ENCODE measurements at regions not wholly inside any gene's neighbourhood (a gene's known extent, or its start where the extent isn't known, plus 50 kb on each side); places are given as distances from the start of the nearest gene placed in this dataset.
A peak's percentile ranks its signal among the peaks of the same experiment; 100 is the strongest.
"Not testable (repeated sequence)": the region's sequence is repeated elsewhere in the genome, so short reads cannot be mapped to it uniquely, and the experiment has no call there.

GRCh38 chr4:38442073-38442788 lies 221.8 kb upstream of the KLF3 start:
- no peak for DNase-seq

DNA sequence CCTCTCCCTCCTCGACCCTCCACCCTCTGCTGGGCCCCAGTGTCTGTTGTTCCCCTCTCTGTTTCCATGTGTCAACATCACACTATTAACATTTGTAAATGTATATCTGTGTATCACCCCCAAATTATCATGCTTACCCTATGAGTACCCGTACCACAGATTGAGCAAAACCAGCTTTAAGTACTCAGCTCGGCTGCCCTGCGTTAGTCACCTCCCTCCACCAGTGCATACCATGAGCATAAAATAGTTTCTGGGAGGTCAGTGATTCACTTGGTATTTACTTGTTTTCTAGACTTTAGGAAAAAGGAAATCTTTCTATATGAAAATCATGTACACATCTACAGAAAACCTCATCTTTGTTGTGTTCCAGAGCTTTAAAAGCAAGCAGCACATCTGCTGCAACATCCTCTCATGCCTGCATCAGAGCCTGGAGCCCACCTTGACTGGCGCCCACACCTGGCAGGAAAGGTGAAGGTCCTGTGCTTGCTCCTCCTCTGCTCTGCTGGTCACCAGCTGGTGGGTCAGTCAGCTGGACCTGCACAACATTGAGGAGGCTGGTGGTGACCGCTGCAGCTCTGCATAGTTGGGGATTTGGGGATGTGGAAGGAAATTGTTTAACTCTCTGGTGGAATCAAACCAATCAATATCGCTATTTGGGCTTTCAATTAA lies 214.4 kb upstream of the KLF3 start:
- no peak for DNase-seq

DNA sequence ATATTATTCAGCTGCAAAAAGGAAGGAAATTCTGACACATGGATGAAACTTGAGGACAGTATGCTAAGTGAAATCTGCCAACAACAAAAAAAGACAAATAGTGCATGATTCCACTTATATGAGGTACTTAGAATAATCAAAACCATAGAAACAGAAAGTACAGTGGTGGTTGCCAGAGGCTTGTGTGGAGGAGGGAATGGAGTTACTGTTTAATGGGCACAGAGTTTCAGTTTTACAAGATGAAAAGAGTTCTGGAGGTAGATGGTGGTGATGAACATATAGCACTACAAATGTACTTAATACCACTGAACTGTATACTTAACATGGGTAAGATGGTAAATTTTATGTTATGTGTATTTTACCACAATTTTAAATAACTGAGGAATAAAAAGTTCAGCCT lies 212.0 kb upstream of the KLF3 start:
- peak; percentile 52 for DNase-seq

GRCh38 chr4:38452542-38452941 lies 211.5 kb upstream of the KLF3 start:
- no peak for DNase-seq

DNA sequence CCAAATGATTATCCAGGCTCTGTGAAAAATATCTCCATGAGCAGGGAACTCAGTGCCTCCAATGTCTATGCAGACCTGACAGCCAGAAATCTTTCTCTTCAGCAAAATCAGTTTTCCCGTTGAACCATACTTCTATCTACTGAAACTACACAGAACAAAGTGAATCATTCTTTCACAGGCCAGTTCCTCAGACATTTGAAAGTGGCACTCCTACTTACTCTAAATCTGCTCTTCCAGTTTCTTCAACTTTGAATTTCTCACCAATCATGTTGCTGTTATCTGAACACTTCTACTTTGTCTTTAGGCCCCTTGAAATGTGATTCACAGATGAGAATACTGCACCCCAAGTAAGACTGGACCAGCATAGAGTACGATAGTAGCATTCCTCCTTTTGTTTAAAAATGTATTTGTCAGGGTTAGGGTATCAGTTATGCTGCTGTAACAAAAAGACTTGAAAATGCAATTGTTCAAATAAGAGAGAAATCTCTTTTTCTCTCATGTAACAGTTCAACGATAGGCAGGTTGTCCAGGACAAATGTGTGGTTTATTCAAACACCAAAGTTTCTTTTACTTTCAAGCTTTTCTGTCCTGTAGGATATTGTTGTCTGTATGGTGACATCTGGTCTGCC lies 210.6 kb upstream of the KLF3 start:
- DNase-seq = peak; percentile 20

DNA sequence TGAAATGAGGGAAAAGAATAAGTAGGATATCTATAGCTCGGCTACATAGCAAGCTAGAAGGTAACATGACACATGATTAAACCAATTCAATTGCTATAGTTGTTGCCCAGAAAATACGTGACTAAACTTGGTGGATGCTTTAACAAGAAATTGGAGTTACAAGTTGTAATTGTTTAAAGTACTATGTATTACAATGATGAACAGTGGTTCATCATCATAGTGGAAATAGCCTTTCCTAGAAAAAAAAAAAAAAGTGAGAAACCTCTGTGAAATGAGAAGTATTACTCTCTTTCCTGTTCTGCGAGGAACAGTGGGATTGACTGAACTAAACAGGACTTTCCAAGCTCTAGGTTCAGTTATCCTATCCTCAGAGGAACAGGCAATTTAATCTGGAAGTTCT lies 209.7 kb upstream of the KLF3 start:
- DNase-seq = no peak

DNA sequence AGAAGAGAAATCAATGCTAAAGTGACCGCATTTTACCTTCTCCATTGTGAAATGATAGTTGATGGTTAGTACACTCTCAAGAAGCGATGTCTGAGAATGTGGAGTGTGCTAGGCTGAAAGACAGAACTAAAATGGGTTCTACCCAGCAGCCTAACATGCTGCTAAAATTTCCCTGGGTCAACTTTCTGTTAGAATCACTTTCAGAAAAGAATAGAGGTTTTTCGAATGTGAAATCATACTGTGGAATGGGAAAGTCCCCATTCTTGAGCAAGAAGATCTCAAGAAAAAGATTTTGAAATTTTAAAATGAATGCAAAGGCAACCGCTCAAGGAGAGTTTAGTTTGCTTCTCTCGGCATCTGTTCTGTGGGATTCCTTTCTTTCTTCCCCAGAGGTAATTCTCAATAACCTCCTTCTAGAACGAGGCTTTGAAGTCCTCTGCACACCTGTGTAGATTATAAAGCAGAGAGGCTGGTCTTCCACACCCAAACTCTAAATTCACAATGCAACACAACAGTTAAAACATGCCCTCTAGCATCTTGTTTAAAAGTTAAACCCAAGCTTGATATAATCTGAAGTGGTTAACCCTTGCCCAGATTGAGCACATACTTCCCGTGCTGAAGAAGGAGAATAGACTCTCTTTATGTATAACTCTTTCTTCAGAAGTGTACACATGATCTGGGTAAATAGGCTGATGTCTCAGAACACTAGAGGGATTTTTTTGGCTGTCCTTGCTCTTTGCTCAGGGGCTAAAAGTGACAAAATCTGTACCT lies 208.7 kb upstream of the KLF3 start:
- DNase-seq = peak; percentile 65

- DNase-seq = no peak
These were observed 207.9 kb upstream of the KLF3 start for GRCh38 chr4:38456096-38456495.

DNA sequence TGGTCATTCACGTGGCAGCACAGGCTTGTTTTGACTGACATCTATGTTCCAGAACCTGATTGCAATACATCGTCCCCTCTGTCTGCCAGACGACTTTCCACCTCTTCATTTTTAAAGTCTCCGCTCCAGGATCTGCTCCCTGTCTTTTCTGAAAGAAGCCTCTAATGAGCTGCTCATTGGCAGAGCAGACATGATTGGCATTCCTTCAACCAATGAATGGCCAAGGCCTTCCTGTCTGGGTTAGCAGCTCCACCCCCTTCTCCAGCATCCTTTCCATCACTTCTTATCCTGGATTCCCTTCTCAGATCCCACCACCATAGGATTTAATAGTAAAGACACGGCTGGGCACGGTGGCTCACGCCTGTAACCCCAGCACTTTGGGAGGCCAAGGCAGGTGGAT lies 202.7 kb upstream of the KLF3 start:
- no peak for DNase-seq

- DNase-seq = no peak
These were observed 201.5 kb upstream of the KLF3 start for GRCh38 chr4:38462367-38463055.

GRCh38 chr4:38463268-38463958 lies 200.6 kb upstream of the KLF3 start:
- DNase-seq = no peak

- no peak for DNase-seq
These were observed 199.7 kb upstream of the KLF3 start for GRCh38 chr4:38464328-38464727.

DNA sequence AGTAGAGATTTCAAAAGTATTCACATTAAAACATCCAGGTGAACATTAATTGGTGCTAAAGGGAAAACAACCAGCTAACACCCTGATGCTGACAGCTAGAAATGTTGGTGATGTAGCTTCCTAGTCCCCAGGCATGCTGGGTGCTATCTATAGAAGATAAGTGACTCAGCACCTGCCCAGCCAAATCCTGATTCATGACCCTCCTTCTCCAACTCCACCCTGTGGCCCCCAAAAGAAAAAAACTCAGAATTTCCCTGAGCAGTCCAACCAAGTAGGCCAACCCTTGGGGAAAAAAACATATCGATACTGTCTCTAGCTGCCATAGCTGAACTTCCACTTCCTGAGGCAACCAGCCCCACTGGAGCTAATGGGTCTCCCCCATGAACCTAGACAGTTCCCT lies 197.6 kb upstream of the KLF3 start:
- no peak for DNase-seq

- DNase-seq = no peak
These were observed 196.7 kb upstream of the KLF3 start for GRCh38 chr4:38467296-38467695.

DNA sequence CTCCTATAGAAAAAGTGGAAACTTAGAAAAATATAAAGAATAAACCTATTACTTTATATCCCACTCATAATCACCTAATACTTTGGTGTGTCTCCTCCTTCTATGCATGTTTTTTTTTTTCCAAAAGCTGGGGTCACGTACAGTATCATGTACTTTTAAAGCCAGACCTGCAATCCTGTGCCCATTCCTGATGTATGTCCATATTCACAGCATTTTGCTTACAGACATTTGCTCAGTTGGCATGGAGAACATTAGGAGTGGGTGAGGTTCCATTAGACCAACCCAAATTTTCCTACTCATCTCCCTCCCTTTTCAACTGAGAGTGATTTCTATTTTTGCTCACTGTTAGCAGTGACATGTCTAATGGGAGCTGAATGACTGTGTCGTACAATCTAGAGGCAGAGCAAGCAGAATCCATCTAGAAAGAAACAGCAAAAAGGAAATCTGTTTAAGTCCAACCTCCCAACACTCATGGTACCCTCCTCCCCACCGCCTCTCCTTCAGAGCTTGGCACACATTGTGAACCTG lies 195.6 kb upstream of the KLF3 start:
- DNase-seq = no peak

DNA sequence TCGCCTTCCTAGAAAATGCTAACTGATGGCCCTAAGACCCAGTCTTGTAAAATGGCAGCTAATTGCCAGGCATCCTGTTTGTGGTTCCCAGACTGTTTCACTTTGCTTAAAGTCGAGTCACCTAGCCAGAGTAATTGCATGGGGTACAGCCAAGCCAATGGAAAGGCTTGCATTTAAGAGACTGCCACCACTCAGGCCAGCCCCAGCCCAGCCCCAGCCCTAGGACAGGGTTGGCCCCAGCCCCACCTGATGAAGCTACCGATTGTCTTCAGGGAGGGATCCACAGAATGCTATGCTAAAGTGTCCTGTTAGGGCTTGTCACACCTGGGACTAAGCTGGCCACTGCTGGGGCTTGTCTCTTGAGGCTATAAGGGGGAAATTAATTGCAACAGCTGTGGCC lies 194.6 kb upstream of the KLF3 start:
- no peak for DNase-seq

- DNase-seq = no peak
These were observed 193.2 kb upstream of the KLF3 start for GRCh38 chr4:38470735-38471262.

DNA sequence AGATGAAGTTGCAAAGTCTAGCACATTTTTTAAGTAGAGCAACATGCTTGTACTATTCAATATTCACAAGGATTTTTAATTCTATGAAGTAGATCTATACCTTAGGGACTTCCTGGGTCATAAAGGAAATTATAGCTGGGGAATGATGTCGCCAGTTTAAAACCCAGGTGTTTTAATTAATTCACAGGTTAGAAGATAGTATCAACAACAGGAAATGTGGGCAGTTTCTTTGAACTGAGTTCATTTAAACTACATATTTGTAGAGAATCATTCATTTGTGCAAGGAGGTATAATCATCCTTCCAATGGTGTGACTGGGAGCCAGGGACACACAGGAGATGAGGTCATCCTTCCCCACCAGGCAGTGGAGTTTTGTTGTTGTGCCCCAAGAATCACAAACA lies 181.3 kb upstream of the KLF3 start:
- no peak for DNase-seq

GRCh38 chr4:38483628-38484027 lies 180.4 kb upstream of the KLF3 start:
- not testable (repeated sequence) for DNase-seq

GRCh38 chr4:38489011-38489861 lies 174.8 kb upstream of the KLF3 start:
- no peak for DNase-seq

All from activated CD4-positive, alpha-beta T cell treated with anti-CD3 and anti-CD28 coated beads, Interleukin-2, amount 50 U/mL, for 16 hours (primary cell).